Muscle of arm (tissue), 1 donor: ENCODE measurements at regions not wholly inside any gene's neighbourhood (a gene's known extent, or its start where the extent isn't known, plus 50 kb on each side); places are given as distances from the start of the nearest gene placed in this dataset.
"Not testable (repeated sequence)": the region's sequence is repeated elsewhere in the genome, so short reads cannot be mapped to it uniquely, and the experiment has no call there.

Source experiments
- DNase-seq: peaks from one replicate; pipeline ENCODE4 v3.0.0-alpha.2; 2013

DNA sequence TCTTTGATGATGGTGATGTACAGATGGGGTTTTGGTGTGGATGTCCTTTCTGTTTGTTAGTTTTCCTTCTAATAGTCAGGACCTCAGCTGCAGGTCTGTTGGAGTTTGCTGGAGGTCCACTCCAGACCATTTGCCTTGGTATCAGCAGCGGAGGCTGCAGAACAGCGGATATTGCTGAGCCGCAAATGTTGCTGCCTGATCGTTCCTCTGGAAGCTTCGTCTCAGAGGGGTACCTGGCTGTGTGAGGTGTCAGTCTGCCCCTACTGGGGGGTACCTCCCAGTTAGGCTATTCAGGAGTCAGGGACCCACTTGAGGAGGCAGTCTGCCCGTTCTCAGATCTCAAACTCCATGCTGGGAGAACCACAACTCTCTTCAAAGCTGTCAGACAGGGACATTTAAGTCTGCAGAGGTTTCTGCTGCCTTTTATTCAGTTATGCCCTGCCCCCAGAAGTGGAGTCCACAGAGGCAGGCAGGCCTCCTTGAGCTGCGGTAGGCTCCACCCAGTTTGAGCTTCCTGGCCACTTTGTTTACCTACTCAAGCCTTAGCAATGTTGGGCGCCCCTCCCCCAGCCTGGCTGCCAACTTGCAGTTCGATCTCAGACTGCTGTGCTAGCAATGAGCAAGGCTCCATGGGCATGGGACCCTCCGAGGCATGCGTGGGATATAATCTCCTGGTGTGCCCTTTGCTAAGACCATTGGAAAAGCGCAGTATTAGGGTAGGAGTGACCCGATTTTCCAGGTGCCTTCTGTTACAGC, 264.5 kb downstream of the MATN1 start:
- DNase-seq, result not testable (repeated sequence)

DNA sequence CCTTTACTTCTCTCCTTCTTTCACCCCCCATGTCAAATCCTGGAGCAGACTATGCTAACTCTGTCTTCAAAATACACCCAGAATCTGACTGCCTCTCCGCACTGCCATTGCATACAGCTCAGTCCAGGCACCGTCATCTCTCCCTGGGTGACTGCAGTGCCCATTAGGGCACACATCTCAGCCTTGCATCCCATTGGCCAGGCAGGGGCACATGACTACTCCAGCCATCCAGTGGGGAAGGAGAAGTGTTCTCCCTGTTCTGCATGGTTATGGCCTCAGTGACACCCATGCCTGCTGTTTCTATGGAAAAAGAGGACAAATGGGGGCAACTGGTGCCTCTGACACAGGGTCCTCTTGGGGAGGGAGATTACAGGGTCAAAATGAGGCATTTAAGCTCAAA, 270.5 kb downstream of the MATN1 start:
- DNase-seq, result no peak

DNA sequence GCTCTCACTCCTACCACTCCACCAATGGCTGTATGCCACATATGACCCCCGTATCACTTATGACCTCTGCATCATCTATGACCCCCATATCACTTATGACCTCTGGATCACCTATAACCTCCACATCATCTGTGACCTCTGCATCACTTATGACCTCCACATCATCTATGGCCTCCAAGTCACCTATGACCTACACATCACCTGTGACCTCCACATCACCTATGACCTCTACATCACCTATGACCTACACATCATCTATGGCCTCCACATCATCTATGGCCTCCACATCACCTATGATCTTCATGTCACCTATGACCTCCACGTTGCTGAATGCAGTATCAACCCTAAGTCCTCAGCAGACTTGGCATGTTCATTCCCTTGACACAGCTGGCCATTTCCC, 271.2 kb downstream of the MATN1 start:
- no peak for DNase-seq

DNA sequence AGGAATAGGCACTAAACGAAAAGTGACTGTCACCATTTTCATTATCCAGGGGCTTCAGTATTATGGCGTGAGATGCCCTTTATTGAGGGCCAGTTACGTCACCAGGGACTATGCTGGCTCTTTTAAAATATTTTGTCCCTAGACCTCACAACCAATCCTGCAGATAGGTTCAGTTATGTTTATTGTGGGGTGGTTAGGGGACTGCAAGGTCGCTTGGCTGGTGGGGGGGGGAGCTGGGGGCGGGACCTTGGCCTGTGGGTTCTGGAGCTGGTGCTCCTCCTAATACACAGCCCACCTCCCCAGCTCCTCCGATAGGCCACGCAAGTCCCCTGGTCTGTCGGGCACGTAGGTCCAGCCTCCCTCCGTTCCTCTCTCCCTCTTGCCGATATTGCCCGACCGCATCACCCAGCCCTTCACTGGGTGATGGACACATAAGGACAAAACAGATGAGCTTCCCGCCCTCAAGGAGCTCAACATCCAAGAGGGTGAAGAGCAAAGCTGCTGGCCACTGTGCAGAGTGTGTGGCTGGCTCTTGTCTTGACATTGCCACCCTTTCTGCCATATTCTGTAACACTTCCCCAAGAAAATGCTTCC, 271.8 kb downstream of the MATN1 start:
- no peak for DNase-seq

DNA sequence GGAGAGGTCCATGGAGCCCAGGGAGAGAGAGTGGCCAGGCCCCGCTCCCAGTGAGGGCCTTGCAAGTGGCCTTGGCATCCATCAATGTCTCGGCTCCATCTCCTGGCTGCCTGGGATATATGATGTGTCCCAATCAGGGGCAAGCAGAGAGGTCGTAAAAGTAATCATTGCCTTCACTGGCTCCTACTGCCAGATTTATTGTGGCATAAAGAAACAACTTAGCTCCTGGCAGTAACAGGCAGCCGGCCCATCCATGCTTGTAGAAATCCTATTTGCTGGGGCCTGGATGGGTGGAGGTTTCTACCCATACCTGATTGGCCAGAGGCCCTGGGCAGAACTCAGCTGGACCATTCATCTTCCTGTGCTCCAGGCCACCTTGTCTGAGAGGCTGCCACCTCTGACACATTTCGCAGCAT, 272.6 kb downstream of the MATN1 start:
- no peak for DNase-seq

DNA sequence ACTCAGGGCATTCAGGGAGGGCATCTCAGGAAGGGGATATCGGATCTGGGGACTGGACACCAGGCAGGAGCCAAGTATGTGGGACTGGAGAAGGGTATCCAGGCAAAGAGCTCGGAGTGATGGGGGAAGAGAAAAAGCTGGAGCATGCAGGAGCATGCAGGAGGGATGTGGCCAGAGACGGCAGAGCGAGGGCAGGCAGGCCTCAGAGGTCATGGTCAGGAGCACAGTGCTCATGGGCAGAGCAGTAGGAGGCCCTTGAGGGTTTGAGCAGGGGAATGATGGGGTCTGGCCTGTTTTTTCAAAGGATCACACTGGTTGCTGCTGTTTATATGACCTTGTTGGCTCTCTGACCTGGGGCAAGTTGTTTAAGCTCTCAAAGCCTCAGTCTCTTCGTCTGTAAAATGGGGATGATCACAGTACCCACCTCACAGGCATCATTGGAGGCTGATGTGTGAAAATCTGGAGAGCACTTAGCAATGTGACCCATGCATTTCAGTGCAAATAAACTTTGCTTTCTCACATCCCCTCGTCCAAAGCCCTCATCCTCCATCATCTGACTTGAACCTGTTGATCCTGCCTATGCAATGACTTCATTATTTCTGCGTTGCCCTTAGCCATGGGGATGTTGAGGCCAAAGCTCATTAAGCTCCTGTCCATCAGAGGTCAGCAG, 273.1 kb downstream of the MATN1 start:
- DNase-seq, result no peak

DNA sequence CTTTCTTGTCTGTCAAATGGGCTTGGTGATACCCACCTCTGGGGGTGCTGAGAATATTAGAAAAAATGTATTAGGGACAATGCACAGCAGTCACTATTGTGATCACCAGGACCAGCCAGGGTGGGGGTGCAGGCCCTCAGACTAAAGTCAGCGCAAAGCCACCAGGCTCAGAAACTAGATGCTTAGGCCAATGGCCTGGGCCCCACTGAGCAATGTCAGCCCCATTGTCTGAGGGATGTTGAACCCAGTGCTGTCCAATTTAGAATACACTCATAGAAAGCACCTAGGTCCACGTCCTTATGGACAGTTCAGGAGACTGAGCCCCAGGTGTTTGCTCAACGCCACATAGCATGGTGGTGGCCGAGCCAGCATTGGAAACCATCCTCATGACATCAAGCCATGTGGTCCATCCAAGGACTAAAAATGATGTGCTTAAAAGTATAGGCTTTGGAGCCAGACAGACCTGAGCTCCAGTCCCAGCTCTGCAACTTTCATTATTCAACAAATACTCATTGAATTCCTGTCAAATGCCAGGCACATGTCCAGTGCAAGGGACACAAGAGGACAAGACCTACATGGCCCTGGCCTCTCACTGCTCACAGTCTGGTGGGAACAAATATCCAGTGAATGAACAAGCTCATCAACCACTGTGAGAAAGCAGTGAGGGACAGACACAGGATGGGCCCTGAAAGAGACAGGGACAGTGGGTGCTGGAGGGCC, 273.8 kb downstream of the MATN1 start:
- no peak for DNase-seq

DNA sequence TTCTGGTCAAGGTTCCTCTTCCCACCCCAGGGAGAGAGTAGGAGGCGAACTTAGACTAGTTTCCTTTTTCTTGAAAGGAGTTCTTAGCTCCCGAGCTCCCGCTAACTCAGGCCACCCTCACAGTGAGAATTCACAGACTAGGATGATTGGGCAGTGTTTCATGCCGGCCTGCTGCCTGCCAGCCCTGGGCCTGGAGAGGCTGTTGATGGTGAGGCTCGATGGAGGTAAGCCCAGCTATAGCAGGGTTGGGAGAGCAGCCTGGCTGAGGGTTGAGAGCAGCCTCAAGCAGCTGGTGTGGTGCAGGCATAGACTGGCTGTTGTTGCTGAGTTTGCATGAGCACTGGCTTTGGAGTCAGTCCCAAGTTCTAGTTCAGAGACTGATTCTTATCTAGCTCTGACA, 274.4 kb downstream of the MATN1 start:
- DNase-seq, result no peak

DNA sequence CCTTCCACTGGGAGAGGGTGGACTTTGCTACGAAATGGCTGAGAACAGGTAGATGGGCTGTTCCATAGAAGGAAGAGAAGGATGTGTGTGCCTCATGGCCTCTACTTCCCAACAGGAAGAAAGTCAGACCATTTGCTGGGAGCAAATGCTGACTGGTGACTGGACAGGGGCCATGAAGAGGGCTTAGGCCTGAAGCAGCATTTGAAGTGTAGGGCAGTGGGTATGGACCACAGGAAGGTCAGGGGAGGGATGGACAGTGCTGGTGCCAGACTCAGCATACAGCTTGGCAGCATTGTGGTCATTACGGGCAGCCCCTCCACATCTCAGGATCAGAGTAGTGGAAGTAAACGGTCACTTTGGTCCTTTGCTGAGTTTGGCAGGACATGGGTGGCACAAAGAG, 275.7 kb downstream of the MATN1 start:
- no peak for DNase-seq

DNA sequence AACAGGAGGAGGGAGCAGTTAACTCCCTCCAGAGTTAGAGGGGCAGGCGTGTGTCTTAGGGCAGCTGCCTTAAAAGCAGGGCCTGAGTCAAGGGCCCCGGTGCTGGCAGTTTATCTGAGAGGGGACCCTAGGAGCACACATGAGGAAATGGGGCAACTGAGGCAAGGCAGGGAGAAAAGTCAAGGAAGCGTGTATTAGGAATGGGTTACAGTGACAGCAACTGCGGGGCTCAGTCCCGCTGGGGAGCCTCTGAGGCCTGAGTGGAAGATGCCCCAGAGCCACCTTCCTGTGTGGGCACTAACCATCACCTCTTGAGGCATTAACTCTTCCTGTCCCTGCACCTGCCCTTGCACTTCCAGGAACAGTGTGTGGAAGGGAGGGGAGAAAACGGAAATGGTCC, 276.3 kb downstream of the MATN1 start:
- DNase-seq, result no peak

DNA sequence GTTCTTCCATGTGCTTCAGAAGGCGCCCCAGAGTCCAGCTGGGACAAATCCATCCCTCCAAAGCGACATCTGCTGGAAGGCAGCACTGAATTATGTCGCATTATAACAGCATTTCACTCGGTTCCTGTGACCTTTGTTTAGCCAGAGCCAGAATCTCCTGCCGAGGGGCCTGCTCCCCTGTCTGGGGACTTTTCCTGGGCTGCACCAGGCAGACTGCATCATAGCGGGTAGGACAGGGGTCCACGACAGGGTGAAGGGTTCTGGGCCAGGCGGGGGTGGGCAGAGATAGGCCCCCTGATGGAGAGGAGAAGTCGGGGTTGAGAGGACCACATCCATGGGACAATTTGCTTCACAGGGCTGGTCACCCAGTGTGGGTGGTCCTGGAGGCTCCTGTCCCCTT, 276.9 kb downstream of the MATN1 start:
- DNase-seq, result no peak

DNA sequence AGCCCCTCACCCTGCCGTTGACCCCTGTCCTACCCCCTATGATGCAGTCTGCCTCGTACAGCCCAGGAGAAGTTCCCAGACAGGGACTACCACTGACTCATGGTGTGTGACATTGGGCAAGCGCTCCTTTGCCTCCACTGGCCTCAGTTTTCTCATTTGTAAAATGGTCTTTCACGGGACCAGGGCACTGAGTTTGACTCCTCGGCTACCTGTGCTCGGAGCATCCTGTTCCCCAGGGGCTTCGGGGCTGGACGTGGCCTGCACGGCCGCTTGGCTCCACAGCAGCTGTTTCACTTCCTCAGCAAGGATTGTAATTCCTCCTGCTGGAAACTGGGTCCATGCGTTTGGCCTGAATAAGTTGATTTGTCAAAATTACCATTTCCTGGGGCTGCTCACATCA, 277.3 kb downstream of the MATN1 start:
- no peak for DNase-seq

DNA sequence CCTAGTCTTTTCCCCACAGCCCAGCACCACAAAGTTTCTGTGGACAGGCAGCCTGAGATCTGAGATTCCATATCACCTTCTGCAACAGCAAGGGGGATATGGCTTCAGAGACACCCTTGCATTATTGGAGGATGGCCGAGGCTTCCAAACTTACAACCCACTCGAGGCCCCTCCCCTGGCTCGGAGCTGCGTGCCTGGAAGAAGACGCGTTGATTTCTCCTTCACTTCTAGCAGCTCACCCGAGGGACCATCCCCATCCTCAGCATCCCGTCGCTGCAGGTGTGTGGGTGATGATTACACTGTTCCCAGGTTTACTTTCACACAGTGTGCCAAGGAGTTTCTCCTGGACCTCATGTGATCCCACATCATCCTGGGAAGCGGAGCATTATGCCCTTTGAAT, 277.9 kb downstream of the MATN1 start:
- no peak for DNase-seq

DNA sequence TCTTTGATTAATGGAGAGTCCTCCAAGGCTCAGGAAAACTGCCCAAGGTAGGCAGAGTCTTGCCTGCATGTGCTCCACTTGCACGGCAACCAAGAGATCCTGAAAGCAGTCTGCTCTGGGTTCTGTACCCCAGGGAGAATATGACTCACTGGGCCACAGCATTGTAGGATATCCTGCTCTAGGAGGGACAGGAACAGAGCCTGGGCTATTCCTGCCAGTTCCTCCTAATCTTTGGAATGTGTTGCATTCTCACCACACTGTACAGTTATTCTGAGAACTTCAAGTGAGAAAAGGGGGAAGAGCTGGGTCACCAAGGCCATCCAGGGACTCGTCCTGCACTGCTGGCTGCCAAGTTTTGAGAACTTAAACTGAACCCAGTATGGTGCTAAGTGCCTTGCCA, 278.5 kb downstream of the MATN1 start:
- DNase-seq, result no peak

DNA sequence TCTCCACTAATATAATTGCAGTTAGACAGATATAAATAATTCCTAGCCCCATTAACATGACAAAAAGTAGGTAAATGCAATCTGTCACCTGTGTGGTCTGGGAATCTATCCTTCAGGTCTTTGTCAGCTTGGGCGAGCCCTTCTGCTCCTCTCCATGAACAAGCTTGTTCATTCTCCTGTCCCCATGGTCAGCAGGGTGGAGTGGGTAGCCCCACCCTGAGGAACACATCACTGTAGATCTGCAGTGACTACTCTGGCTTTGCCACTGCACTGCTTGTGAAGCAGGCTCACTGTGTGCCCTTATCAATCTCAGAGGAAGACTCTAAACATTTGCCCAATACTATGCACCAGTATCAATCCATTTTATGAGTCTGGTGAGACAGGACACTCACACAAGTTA, 279.0 kb downstream of the MATN1 start:
- no peak for DNase-seq

DNA sequence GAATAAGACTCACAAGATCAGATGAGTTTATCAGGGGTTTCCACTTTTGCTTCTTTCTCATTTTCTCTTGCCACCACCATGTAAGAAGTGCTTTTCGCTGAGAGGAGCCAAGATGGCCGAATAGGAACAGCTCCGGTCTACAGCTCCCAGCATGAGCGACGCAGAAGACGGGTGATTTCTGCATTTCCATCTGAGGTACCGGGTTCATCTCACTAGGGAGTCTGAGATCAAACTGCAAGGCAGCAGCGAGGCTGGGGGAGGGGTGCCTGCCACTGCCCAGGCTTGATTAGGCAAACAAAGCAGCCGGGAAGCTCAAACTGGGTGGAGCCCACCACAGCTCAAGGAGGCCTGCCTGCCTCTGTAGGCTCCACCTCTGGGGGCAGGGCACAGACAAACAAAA, 285.1 kb downstream of the MATN1 start:
- not testable (repeated sequence) for DNase-seq

DNA sequence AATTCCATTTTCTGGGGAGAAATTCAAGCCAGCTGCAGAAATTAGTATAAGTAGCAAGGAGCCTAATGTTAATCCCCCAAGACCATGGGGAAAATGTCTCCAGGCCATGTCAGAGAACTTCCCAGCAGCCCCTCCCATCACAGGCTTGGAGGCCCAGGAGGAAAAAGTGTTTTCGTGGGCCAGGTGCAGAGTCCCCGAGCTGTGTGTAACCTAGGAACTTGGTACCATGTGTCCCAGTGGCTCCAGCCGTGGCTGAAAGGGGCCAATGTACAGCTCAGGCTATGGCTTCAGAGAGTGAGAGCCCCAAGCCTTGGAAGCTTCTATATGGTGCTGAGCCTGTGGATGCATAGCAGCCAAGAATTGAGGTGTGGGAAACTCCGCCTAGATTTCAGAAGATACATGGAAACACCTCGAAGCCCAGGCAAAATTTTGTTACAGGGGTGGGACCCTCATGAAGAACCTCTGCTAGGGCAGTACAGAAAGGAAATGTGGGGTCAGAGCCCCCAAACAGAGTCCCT, 286.3 kb downstream of the MATN1 start:
- no peak for DNase-seq

DNA sequence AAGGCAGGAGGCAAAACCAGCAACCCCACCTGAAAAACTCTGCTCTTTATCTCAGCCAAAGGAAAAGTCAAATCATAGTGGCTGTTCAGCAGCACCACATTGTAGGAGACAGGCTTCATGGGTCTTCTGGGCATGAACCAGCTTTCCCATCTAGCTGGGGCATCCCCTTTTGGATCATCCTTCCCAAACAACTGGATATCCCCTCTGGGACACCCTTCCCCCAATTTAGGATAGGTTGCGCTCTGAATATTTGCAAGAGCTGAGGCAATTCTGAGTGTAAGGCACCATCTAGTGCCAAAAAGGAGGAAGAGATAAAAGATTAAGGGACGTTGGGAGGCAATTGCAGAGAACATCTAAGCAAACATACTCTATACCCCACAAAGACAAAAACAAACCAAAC, 295.8 kb downstream of the MATN1 start:
- DNase-seq, result no peak

DNA sequence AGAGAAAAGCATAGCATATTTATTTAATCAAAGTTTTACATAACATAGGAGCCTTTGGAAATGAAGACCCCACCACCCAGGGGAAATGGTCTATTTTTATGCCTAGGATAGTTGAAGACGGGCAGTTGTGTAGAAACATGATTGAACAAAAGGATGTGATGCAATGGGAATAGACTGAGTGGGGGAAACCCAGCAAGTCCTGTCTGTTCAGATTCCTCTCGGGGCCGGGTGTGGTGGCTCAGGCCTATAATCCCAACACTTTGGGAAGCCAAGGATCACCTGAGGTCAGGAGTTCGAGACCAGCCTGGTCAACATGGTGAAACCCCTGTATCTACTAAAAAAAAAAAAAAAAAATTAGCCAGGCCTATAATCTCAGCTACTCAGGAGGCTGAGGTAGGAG, 298.3 kb downstream of the MATN1 start:
- no peak for DNase-seq

DNA sequence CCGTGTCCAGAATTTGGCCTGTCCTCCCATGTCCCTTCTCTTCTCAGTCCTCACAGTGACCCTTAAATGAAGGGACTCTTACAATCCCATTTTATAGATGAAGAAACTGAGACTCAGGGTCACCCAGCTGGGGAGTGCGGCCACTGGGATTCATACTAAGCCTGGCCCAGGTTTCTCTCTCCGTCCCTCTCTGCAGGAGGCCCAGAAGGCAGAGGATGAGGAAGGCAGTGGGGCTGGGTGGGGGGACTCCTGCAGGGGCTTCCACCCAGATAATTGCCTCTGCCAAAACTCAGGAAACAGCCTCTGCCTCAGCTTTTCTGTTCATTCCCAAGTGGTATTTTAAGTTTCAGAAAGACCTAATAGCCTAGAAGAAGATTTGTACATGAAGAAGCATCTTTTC, 299.8 kb downstream of the MATN1 start:
- DNase-seq, result no peak

DNA sequence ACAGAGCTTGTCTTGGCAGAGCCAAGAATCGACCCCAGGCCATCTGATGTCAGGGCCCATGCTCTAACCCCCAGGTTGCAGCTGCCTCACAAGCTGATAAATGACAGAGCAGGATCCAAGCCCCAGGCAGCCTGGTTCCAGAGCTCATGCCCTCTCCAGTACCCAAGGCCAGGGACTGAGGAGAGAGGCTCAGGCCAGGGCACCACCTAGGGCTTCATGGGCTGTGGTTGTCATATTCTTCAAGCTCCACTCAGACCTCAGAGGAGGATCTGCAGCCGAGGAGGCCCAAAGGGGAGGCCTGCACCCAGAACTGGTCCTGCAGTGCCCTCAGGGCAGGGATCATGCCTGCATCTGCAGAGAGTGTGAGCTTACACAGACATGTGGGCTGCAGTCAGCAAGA, 301.1 kb downstream of the MATN1 start:
- DNase-seq, result no peak

DNA sequence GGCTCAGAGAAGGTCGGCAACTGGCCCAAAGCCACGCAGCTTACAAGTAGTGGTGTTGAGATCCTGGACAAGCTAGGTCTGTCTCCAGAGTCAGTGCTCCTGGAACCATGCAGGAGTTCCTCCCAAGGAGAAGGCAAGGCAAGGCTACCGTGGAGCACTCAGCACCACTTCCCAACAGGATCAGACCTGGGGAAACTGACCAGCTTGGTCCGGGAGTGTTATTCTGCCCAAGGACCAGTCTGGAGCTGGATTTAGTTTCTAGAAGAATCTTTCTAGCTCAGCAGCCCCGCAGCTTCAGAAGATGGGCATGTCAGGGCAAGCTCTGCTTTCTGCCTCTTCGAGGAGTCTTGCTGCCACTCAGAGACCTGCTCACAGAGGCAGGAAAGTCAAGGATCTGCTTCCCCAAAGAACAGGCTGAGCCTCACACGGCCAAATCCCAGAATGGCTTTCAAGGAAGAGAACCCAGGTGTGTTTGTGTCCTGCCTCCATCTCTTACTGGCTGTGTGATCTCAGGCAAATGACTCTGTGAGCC, 302.8 kb downstream of the MATN1 start:
- no peak for DNase-seq
